HG03025 (cell line): ENCODE measurements at regions not wholly inside any gene's neighbourhood (a gene's known extent, or its start where the extent isn't known, plus 50 kb on each side); places are given as distances from the start of the nearest gene placed in this dataset.
"Not testable (repeated sequence)": the region's sequence is repeated elsewhere in the genome, so short reads cannot be mapped to it uniquely, and the experiment has no call there.

ENCODE experiments used
- ATAC-seq: cut with Tn5 transposase; IDR thresholded peaks from one replicate; pipeline ENCODE4 v1.9.1; 2021; ENCODE audit warnings: mild to moderate bottlenecking, moderate library complexity; ENCODE audit not compliant: unreplicated experiment, low FRiP score

- no peak for ATAC-seq
Measured at GRCh38 chr10:22875581-22875980, 52.3 kb upstream of the ARMC3 start.

DNA sequence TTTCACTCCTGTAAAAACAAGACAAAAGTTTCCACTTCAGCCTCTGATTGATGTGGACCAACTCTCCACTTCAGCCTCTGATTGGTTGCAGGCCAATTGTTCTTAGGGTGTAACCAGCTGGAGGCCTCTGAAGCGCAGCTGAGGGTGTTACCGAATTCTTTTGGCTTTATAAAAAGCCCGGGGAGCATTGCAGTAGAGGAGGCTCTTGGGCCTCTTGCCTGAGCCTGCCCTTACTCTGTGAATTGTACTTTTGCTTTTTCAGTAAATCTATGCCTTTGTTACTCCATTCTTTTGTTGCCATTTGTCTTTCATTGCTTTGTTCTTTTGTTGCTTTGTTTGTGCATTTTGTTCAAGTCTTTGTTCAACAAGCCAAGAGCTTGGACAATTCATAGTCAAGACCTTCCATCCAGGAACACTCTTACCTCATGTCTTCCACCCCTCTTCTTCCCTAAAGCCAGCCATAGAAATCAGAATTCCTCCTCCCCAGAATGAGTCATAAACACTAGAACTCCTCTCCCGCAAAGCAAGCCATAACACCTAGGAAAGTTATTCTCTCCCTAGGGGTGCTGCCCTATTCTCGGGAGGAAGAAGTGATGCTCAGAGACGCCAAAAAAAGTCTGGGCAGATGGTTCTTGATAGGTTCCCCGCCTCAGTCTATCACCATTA, 53.5 kb upstream of the ARMC3 start:
- ATAC-seq: no peak

DNA sequence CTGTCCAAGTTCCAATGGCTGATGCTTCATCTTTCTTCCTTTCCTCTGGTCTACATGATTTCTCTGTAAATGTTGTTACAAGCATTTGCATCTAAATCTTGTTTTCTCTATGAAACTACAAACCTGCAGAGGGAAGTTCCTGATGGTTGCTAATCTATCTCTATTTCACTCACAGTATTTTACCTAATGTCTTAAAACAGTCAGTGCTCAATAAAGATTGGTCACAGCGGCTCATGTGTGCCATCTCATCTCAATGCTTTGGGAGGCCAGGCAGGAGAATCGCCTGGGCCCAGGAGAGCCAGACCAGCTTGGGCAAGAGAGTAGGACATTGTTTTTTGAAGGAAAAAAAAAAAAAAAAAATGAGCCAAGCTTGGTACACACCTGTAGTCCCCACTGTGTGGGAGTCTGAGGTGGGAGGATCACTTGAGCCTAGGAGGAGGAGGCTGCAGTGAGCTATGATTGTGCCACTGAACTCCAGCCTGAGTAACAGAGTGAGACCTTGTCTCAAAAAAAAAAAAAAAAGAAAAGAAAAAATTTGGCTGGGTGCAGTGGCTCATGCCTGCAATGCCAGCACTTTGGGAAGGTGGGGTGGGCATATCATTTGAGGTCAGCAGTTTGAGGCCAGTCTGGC, 71.3 kb upstream of the ARMC3 start:
- ATAC-seq: peak; percentile 51

DNA sequence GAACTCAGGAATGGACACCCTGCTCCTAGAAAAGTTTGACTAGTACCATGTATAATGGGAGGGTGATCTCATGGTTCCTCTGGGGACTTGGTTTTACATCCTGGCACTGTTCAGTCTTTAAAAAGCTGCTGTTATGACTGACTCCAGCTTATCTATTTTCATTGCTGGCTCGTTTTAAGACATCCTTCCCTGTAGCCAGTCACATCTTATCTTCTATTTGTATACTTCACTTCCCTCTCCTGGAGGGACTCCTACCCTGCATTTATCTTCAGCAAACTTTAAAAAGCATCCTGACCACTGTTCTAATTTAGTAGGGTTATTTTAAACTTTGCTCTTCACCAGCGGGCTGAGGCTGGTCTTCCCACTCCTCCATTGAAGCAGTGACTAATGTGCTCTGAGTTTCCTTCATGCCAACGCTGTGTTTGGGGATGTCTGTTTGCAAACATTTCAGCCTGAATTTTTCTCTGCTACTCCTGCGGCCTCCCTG, 72.9 kb upstream of the ARMC3 start:
- no peak for ATAC-seq

DNA sequence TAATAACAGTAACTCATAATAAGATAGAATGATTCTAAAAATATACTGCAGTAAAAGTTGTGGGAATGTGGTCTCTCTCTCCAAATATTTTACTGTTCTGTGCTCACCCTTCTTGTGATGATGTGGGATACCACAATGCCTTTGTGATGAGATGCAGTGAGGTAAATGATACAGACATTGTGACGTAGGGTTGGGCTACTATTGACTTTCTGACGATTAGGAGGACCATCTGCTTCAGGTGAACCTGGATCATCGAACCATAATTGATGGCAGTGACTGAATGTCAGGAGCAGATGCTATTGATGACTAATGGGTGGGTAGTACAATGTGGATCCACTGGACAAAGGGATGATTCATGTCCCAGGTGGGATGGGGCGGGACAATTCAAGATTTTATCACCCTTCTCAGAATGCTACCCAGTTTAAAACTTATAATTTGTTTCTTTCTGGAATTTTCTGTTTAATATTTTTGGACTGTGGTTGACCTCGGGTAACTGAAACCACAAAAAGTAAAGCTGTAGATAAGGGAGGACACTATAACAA, 73.9 kb upstream of the ARMC3 start:
- no peak for ATAC-seq

GRCh38 chr10:22852712-22853353, 75.0 kb upstream of the ARMC3 start:
- no peak for ATAC-seq

DNA sequence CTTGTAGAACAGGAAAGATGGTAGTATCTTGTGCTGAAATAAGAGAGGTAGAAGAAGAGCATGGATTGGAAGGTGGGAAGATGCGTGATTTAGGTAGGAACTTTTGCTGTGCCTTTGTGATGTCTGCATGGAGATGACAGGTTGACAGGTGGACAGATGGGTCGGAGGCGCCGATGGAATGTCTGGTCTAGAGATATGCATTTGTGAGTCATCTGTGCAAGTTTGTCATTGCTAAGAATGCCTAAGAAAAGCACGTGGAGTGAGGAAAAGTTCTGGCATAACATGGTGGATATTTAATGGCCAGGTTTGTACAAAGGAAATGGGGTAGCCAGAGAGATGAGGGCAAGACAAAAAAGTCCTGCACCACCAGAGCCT, 76.0 kb upstream of the ARMC3 start:
- ATAC-seq: no peak

- ATAC-seq: no peak
Measured at GRCh38 chr10:22850541-22850940, 77.3 kb upstream of the ARMC3 start.

GRCh38 chr10:22849077-22849805, 78.6 kb upstream of the ARMC3 start:
- no peak for ATAC-seq

GRCh38 chr10:22848509-22848908, 79.3 kb upstream of the ARMC3 start:
- ATAC-seq: no peak

DNA sequence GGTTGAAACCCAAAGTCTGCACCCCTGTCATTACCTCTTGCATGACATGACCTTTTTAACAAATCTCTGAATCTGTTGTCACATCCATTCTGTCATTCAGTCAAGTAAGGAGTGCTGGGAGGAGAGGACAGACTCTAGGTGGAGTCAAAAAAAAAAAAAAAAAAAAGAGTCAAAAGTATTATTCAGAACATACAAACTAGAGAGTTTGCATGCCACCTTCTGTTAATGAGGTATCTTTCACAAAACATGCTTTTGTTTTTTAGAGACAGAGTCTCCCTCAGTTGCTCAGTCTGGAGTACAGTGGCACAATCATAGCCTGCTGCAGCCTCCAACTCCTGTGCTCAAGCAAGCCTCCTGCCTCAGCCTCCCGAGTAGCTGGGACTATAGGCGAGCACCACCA, 81.6 kb upstream of the ARMC3 start:
- no peak for ATAC-seq

- no peak for ATAC-seq
Measured at GRCh38 chr10:22839639-22840038, 88.2 kb upstream of the ARMC3 start.

GRCh38 chr10:22837771-22838170, 90.1 kb upstream of the ARMC3 start:
- ATAC-seq: no peak

DNA sequence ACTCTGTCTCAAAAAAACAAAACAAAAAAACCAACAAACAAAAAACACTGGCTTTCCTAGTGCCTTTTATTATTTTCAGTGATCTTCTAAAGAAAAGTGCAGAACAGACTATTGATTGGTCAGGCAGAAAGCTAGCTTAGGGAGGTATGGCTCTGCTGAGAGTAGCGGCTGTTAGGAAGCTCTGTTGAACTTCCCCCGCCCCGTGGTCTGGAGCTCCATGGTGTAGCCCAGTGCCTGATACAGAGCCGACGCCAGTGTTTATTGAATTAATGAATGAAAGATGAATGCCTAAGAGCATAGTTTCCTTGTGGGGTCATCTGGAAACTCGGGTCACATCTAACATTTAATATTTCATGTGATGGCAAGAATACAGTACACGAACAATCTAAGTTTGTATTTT, 90.5 kb upstream of the ARMC3 start:
- no peak for ATAC-seq

- no peak for ATAC-seq
Measured at GRCh38 chr10:22834471-22834870, 93.4 kb upstream of the ARMC3 start.

- no peak for ATAC-seq
Measured at GRCh38 chr10:22833781-22834180, 94.1 kb upstream of the ARMC3 start.

- no peak for ATAC-seq
Measured at GRCh38 chr10:22833353-22833752, 94.5 kb upstream of the ARMC3 start.

DNA sequence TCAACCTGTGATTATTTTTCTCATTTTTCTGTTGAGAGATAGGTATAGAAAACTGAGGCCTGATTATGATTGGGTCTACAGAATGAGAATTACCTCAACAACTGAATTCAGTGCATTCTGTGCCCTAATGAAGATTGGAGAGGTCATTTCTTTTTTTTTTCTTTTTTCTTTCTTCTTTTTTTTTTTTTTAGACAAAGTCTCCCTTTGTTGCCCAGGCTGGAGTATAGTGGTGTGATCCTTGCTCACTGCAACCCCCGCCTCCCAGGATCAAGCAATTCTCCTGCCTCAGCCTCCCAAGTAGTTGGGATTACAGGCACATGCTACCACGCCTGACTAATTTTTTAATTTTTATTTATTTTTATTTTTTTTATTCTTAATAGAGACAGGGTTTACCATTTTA, 95.0 kb upstream of the ARMC3 start:
- ATAC-seq: no peak

DNA sequence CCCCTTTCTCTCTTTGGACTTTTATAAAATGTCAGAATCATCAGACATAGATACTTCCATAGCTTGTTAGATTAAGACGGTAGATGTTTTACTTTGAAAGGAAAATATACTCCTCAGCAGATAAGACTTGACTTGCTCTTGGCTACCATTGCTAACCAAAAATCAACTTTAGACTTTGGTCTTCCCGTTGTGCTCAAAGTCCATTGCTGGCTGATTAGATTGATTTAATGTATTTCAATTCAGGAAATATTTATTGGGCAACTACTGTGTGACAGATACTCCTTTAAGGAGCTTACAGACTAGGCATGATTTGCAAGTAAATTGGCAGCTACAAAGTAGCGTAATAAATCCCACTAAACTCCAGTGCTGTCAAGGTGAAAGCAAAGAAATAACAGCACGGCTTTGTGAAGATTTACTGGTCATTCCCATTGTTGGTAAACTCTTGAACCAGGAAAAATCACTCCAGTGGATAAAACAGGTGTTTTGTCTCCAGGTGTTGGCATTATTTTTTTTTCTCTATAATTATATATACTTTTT, 95.7 kb upstream of the ARMC3 start:
- no peak for ATAC-seq

- no peak for ATAC-seq
Measured at GRCh38 chr10:22831586-22831985, 96.3 kb upstream of the ARMC3 start.

DNA sequence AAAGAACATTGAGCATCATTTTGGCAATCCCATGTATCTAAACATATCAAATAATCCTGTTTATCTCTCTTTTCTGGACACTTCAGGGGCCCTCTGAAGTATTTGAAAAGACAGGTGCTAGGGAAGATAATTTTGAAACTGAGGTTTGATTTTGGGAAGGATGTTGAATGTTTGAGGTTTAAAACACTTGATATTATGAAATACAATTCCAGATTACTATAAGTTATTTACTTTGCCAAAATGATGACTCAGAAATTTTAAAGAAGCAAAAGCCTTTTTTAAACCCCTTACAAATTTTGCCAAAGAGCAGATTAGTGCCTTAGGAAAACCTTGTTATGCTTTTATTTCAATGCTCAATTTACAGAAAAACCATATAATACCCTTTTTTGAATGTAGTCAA, 99.1 kb upstream of the ARMC3 start:
- ATAC-seq: not testable (repeated sequence)
